Activated CD4-positive, alpha-beta T cell treated with anti-CD3 and anti-CD28 coated beads for 36 hours (primary cell): ENCODE measurements at regions not wholly inside any gene's neighbourhood (a gene's known extent, or its start where the extent isn't known, plus 50 kb on each side); places are given as distances from the start of the nearest gene placed in this dataset.

ENCODE experiments used
- ATAC-seq: fragments of 200-7000 bp; cut with Tn5 transposase; one replicate; pipeline ENCODE4 v1.10.0; 2021; ENCODE audit warnings: mild to moderate bottlenecking, moderate library complexity
- CTCF ChIA-PET: fragments of 350-600 bp; sonication (Branson Sonifier 250); formaldehyde crosslinking; loops from one replicate; lab custom pipeline; 2021; ENCODE audit warnings: antibody characterized with exemption; lab: Charles Lee
- POLR2A ChIA-PET: fragments of 350-600 bp; sonication (Branson Sonifier 250); formaldehyde crosslinking; loops from one replicate; lab custom pipeline; 2021; ENCODE audit warnings: antibody characterized with exemption, inconsistent platforms; lab: Charles Lee
- DNase-seq: peaks from one replicate; pipeline ENCODE4 v3.0.0-alpha.2; 2020
- H3K27ac Mint-ChIP-seq: one replicate; pipeline ENCODE4 v1.8.0; 2021; ENCODE audit warnings: mixed read lengths
- H3K27me3 Mint-ChIP-seq: one replicate; pipeline ENCODE4 v1.8.0; 2021; ENCODE audit warnings: mixed read lengths
- H3K36me3 Mint-ChIP-seq: one replicate; pipeline ENCODE4 v1.8.0; 2021; ENCODE audit warnings: low read depth, mixed read lengths
- H3K4me1 Mint-ChIP-seq: one replicate; pipeline ENCODE4 v1.8.0; 2021; ENCODE audit warnings: mixed read lengths
- H3K4me3 Mint-ChIP-seq: one replicate; pipeline ENCODE4 v1.8.0; 2021; ENCODE audit warnings: mild to moderate bottlenecking, moderate library complexity, mixed read lengths
- H3K9me3 Mint-ChIP-seq: one replicate; pipeline ENCODE4 v1.8.0; 2021; ENCODE audit warnings: low read depth, mixed read lengths
- intact Hi-C, 2 experiments: fragments of 100-400 bp; cut with DNase I in 1 of 2; cut with micrococcal nuclease in 1 of 2; formaldehyde crosslinking; loops; one replicate each; pipeline versions ENCODE4 v1.14.2 to v1.15.1; 2022 to 2024; cut with DNase I, micrococcal nuclease

DNA sequence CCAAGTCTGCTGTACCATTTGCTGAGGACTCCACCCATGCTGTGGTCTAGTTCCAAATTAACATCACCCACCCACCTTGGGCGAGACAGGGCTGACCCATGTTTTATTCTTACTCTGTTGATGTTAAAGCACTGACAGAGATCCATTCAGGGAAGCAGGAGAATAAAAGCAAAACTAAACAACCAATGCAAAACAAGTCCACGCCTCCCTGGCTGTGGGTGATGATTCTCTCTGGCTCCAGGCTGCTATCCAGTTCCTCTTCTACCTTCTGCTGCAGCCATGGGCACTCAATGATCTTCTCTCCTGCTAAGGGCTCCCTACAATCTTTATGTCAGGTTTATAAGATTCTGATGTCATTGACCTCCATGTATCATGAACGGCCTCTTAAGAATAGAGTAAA lies 786.6 kb upstream of the ID2 start:
- intact Hi-C loops, result no loop called here
- no peaks in the 10 kb centered on the region for H3K36me3 Mint-ChIP-seq

DNA sequence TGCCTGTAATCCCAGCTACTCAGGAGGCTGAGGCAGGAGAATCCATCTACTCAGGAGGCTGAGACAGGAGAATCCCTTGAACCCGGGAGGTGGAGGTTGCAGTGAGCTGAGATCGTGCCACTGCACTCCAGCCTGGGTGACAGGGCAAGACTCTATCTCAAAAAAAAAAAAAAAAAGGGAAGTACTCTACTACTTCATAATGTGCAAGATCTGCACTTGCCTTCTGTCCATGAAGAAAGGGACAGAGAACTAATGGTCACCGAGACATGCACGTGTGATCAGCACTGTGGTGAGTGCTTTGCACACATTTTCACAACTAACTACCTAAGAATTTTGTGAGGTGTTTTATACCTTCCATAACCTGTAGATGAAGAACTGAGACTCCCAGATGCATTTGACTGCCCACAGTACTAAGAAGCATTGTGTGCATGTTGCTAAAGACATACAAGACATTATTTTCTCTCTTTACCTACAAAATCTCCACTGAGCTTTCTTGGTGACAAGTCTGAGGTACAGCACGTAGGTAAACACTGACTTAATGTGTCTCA lies 784.8 kb upstream of the ID2 start:
- H3K4me1 Mint-ChIP-seq, result peaks cover 18% of the 10 kb centered on the region
- no peak overlapping the region for H3K4me3 Mint-ChIP-seq
- peaks cover under 1% of the 10 kb centered on the region for H3K9me3 Mint-ChIP-seq
- ATAC-seq, result no peak
- DNase-seq, result no peak
- no peaks in the 10 kb centered on the region for H3K36me3 Mint-ChIP-seq
- no peak overlapping the region for H3K27ac Mint-ChIP-seq
- ChIA-PET POLR2A (no interaction called here), CTCF (interaction anchor here (0.8 kb wide), 1 partner anchor 17 kb away, joined by 3 read pairs; no protein-coding TSS in a partner anchor)
- intact Hi-C loops, result no loop called here
- peaks cover 3% of the 10 kb centered on the region for H3K27me3 Mint-ChIP-seq

More for the DNA sequence above, 786.6 kb upstream of the ID2 start:
- H3K27me3 Mint-ChIP-seq, result peaks cover 3% of the 10 kb centered on the region
- peaks cover 3% of the 10 kb centered on the region for H3K9me3 Mint-ChIP-seq
- ATAC-seq (no peak), DNase-seq (no peak)
- ChIA-PET POLR2A (no interaction called here), CTCF (no interaction called here)
- no peak overlapping the region for H3K4me3 Mint-ChIP-seq
- H3K4me1 Mint-ChIP-seq, result peaks cover 11% of the 10 kb centered on the region
- no peak overlapping the region for H3K27ac Mint-ChIP-seq

DNA sequence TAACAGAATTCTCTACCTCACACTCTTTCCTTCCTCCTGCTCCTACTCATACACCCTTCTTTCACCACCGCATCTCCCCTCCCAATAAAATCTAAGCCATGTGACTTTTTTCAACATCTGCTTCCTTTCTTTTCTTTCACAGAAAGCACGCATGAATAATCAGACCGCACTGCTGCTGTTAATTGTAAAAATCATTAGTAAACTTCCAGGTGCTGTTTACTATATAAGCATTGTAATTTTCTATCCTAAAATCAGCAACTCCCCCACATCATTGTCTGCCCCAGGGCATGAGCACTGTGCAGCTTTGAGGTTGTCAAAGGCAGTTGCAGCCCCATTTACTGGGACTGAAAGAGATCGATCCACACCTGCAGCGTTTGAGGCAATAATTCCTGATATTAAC lies 782.6 kb upstream of the ID2 start:
- H3K27ac Mint-ChIP-seq, result no peak overlapping the region
- ATAC-seq (no peak), DNase-seq (no peak)
- H3K27me3 Mint-ChIP-seq, result peaks cover 8% of the 10 kb centered on the region
- no peaks in the 10 kb centered on the region for H3K36me3 Mint-ChIP-seq
- CTCF ChIA-PET, result no interaction called here
- no peaks in the 10 kb centered on the region for H3K9me3 Mint-ChIP-seq
- peaks cover 18% of the 10 kb centered on the region for H3K4me1 Mint-ChIP-seq
- H3K4me3 Mint-ChIP-seq, result no peak overlapping the region
- POLR2A ChIA-PET, result no interaction called here
- intact Hi-C loops, result no loop called here

DNA sequence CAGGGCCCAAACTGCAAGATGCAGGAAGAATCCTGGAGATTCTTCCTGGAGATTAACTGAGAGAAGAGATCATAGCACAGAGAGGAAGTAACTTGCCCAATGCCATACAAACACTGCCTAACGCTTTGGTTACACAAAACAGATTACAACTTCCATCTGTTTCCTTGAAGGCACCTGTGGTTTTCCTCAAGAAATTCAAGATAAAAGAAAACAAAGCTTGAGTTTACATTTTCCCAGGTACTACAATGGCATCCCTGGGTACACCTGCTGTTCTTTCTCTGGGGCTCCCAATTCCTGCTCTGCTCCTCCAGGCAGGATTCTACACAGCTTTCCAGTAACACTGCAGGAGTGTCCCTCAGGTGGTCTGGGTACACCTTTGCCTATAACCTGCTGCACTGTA lies 781.9 kb upstream of the ID2 start:
- peaks cover 8% of the 10 kb centered on the region for H3K27me3 Mint-ChIP-seq
- H3K27ac Mint-ChIP-seq, result no peak overlapping the region
- H3K4me1 Mint-ChIP-seq, result peaks cover 18% of the 10 kb centered on the region
- H3K36me3 Mint-ChIP-seq, result no peaks in the 10 kb centered on the region
- ChIA-PET POLR2A (no interaction called here), CTCF (no interaction called here)
- DNase-seq (no peak), ATAC-seq (no peak)
- H3K4me3 Mint-ChIP-seq, result no peak overlapping the region
- no peaks in the 10 kb centered on the region for H3K9me3 Mint-ChIP-seq
- intact Hi-C loops, result no loop called here

DNA sequence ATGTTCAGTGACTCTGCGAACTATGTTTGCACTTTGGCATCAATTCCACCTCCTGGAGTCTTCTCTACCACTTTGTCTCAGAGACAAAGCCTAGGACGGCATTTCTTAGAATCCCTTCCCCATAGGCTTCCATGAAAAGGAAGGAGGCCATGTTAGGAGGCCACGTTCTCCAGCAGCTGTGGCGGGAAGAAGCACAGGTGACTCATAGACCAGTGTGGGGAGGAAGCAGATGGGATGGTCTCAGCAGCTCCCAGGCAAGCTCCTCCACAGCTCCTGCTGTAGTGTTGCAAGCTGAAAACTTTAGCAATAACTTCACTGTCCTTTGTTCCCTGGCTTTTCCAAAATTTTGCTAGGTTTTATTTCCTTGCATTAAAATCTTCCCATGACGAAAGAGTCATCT lies 781.3 kb upstream of the ID2 start:
- Mint-ChIP-seq H3K27me3 (peaks cover 8% of the 10 kb centered on the region), H3K4me3 (no peak overlapping the region), H3K36me3 (no peaks in the 10 kb centered on the region), H3K9me3 (no peaks in the 10 kb centered on the region), H3K27ac (no peak overlapping the region), H3K4me1 (peaks cover 18% of the 10 kb centered on the region)
- ChIA-PET CTCF (no interaction called here), POLR2A (no interaction called here)
- ATAC-seq (no peak), DNase-seq (no peak)
- intact Hi-C loops, result no loop called here

DNA sequence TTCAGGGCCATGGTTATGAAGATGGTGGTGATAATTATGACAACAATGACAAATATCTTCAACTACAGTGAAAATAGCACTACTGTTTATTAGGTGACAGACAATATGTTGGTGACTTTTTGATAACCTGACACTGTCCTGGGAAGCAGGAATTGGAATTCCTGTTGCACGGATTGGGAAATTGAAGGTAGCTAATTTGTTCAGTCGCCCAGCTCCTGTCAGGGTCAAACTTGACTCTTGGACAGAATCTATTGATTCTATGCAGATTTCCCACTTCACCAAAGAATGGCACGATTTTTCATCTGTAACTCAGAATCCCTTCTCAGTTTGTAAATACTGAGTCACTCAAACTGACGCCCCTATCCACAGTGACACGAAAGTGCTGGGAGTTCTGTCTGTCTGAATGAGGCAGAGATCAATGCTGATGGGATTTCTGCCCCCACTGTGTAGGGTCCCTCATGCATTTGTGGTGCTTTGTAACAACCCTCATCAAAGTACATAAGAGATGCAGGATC lies 779.5 kb upstream of the ID2 start:
- Mint-ChIP-seq H3K4me1 (peaks cover 18% of the 10 kb centered on the region), H3K9me3 (no peaks in the 10 kb centered on the region)
- intact Hi-C loops, result no loop called here

DNA sequence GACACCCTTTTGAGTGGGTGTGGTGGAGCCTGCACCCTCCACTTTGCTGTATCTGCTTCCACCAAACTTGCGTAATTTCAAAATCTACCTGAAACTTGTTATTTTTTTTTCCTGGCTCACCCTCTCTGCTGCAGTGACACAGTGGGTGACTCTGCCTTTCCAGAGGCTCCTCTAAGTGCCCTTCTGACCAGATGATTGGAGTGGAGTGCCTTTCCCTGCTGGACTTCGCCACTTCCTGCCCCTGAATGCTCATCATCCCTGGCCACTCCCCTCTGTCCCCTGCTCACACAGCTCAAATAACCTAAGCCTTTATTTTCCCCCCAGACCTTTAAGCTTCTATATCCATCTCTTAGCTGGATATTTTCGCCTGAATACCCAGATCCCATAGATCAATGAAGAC lies 777.5 kb upstream of the ID2 start:
- Mint-ChIP-seq H3K4me1 (peaks cover 14% of the 10 kb centered on the region), H3K27me3 (peaks cover 6% of the 10 kb centered on the region), H3K36me3 (no peaks in the 10 kb centered on the region), H3K4me3 (no peak overlapping the region), H3K27ac (no peak overlapping the region), H3K9me3 (no peaks in the 10 kb centered on the region)
- intact Hi-C loops, result no loop called here
- ChIA-PET CTCF (no interaction called here), POLR2A (no interaction called here)
- DNase-seq (no peak), ATAC-seq (no peak)

More for the DNA sequence above, 779.5 kb upstream of the ID2 start:
- Mint-ChIP-seq H3K27ac (no peak overlapping the region), H3K27me3 (peaks cover 8% of the 10 kb centered on the region), H3K4me3 (no peak overlapping the region), H3K36me3 (no peaks in the 10 kb centered on the region)
- DNase-seq (no peak), ATAC-seq (no peak)
- ChIA-PET POLR2A (no interaction called here), CTCF (interaction anchor here (0.5 kb wide), 1 partner anchor 779 kb away, joined by 3 read pairs; no protein-coding TSS in a partner anchor)

DNA sequence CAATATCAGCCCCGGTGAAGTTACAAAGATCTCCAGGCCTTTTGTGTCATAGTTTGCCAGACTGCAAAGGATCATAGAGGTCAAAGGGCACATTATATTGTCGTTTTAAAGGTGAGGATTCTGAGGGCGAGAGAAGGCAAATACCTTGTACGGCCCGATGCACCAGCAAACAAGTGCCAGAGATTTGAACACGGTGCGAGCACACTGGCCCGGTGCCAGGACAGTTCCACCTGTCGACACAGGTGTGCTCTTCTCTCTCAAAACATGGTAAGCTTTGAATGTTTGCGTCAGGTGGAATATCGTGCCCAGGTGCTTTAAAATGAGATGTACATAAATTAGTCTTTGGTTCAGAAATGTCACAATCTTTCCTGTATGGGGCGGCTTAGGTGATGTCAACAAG lies 776.1 kb upstream of the ID2 start:
- intact Hi-C loops, result no loop called here
- H3K36me3 Mint-ChIP-seq, result no peaks in the 10 kb centered on the region
- POLR2A ChIA-PET, result no interaction called here
- ATAC-seq (no peak), DNase-seq (no peak)
- CTCF ChIA-PET, result no interaction called here
- H3K4me1 Mint-ChIP-seq, result peaks cover 2% of the 10 kb centered on the region
- H3K27me3 Mint-ChIP-seq, result peaks cover 6% of the 10 kb centered on the region
- H3K4me3 Mint-ChIP-seq, result no peak overlapping the region
- H3K27ac Mint-ChIP-seq, result no peak overlapping the region
- H3K9me3 Mint-ChIP-seq, result no peaks in the 10 kb centered on the region

DNA sequence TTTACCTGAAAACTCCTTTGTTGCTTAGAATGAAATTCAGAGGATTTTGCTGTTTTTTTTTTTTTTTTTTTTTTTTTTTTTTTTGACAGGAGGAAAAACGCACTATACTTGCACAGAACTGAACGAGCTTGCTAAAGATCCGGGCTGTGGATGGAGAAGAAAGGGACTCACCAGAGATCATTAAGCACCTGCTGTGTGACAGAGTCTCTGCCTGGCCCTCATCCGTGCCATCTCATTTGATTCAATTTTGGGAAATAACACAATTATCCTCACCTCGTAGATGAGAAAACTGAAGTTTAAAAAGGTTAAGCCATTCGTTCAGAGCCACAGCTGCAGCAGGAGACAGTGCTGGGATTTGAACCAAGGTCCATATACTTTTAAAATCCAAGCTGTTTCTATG lies 775.4 kb upstream of the ID2 start:
- no peak for DNase-seq
- no peaks in the 10 kb centered on the region for H3K9me3 Mint-ChIP-seq
- CTCF ChIA-PET, result no interaction called here
- H3K36me3 Mint-ChIP-seq, result no peaks in the 10 kb centered on the region
- H3K27ac Mint-ChIP-seq, result no peak overlapping the region
- peaks cover 6% of the 10 kb centered on the region for H3K27me3 Mint-ChIP-seq
- no peaks in the 10 kb centered on the region for H3K4me1 Mint-ChIP-seq
- ATAC-seq, result no peak
- POLR2A ChIA-PET, result no interaction called here
- intact Hi-C loops, result no loop called here
- H3K4me3 Mint-ChIP-seq, result no peak overlapping the region

DNA sequence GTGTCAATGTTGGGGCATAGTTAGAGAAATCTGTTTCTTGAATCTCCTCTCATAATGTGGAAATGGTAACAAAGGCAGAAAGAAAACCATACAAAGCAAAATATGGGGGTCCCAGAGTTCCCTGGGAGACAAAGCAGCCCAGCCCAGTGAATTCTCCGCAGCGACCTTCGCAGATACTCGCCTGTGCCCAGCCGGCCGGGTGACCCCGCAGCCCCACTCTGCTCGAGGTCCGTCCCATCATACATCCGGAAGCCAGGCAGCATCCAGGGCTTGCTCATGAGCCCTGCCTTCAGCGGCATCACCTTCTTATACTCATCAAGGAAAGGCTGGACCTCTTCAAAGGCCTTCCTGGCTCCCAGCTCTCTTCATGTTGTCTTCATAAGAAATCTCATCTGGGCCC lies 774.8 kb upstream of the ID2 start:
- ATAC-seq (no peak), DNase-seq (no peak)
- Mint-ChIP-seq H3K36me3 (no peaks in the 10 kb centered on the region), H3K27me3 (peaks cover 6% of the 10 kb centered on the region), H3K27ac (no peak overlapping the region), H3K4me1 (no peaks in the 10 kb centered on the region), H3K4me3 (no peak overlapping the region), H3K9me3 (no peaks in the 10 kb centered on the region)
- CTCF ChIA-PET, result no interaction called here
- POLR2A ChIA-PET, result no interaction called here
- intact Hi-C loops, result no loop called here

DNA sequence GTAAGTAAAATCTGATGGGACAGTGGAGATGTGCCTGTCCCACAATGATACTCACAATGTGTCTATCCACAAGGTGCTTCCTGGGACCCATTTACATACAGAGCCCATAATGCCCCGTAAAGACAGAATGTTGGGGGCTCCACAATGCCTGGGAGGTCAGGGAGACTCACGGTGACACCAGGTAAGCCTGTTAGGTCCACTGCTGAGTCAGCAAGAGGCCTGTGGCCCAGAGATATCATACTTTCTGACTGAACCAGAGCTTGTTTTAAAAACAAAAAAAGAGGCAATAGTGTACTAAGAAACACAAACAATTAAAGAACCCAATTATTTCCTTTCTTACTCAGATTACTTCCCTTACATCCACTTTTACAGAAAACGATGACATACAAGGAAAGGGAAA lies 771.1 kb upstream of the ID2 start:
- H3K4me3 Mint-ChIP-seq, result no peak overlapping the region
- no peaks in the 10 kb centered on the region for H3K4me1 Mint-ChIP-seq
- no peaks in the 10 kb centered on the region for H3K27me3 Mint-ChIP-seq
- ATAC-seq, result no peak
- no peaks in the 10 kb centered on the region for H3K36me3 Mint-ChIP-seq
- ChIA-PET POLR2A (no interaction called here), CTCF (no interaction called here)
- intact Hi-C loops, result no loop called here
- no peaks in the 10 kb centered on the region for H3K9me3 Mint-ChIP-seq
- no peak overlapping the region for H3K27ac Mint-ChIP-seq
- DNase-seq, result no peak

DNA sequence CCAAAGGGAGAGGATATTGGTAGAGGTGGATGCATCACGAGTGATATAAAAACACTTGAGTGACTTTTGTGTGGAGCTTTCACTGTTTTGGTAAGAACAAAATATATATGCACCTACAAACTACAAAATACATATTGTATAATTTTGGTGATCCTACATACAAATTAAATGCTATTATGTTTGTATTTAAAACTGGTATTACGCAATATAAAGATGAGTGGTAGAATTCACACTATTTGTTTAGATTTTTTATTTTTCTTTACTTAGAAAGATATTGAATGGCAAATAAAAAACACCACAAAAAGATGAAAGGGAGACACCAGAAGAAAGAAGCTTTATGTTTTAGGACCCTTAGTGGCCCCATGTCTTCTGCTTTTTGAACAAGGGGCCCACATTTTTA lies 770.7 kb upstream of the ID2 start:
- no peak overlapping the region for H3K4me3 Mint-ChIP-seq
- ATAC-seq, result no peak
- no peaks in the 10 kb centered on the region for H3K36me3 Mint-ChIP-seq
- CTCF ChIA-PET, result no interaction called here
- no peaks in the 10 kb centered on the region for H3K27me3 Mint-ChIP-seq
- POLR2A ChIA-PET, result interaction anchor here (0.8 kb wide), 1 partner anchor 47 kb away, joined by 3 read pairs; no protein-coding TSS in a partner anchor
- H3K27ac Mint-ChIP-seq, result no peak overlapping the region
- DNase-seq, result no peak
- no peaks in the 10 kb centered on the region for H3K9me3 Mint-ChIP-seq
- intact Hi-C loops, result no loop called here
- no peaks in the 10 kb centered on the region for H3K4me1 Mint-ChIP-seq
